ENCODE measurements at regions not wholly inside any gene's neighbourhood (a gene's known extent, or its start where the extent isn't known, plus 50 kb on each side); places are given as distances from the start of the nearest gene placed in this dataset.

GRCh38 chr2:9156483-9156882 lies 50.1 kb upstream of the ASAP2 start:
- no peak for DNase-seq

GRCh38 chr2:9154061-9154460 lies 52.6 kb upstream of the ASAP2 start:
- DNase-seq = no peak

- no peak for DNase-seq
Observed at GRCh38 chr2:9153643-9153980, 53.0 kb upstream of the ASAP2 start.

- no peak for DNase-seq
Observed at GRCh38 chr2:9152975-9153642, 53.5 kb upstream of the ASAP2 start.

- DNase-seq = no peak
Observed at GRCh38 chr2:9150906-9151305, 55.7 kb upstream of the ASAP2 start.

- no peak for DNase-seq
Observed at GRCh38 chr2:9150568-9150900, 56.1 kb upstream of the ASAP2 start.

GRCh38 chr2:9149726-9150567 lies 56.7 kb upstream of the ASAP2 start:
- no peak for DNase-seq

- no peak for DNase-seq
Observed at GRCh38 chr2:9149388-9149660, 57.3 kb upstream of the ASAP2 start.

GRCh38 chr2:9146646-9147045 lies 60.0 kb upstream of the ASAP2 start:
- DNase-seq = no peak

GRCh38 chr2:9145752-9146430 lies 60.7 kb upstream of the ASAP2 start:
- no peak for DNase-seq

GRCh38 chr2:9145109-9145751 lies 61.4 kb upstream of the ASAP2 start:
- DNase-seq = no peak

- DNase-seq = no peak
Observed at GRCh38 chr2:9144617-9145016, 62.0 kb upstream of the ASAP2 start.

- no peak for DNase-seq
Observed at GRCh38 chr2:9144046-9144445, 62.6 kb upstream of the ASAP2 start.

GRCh38 chr2:9143264-9143815 lies 63.3 kb upstream of the ASAP2 start:
- DNase-seq = no peak

- DNase-seq = peak; percentile 85
Observed at GRCh38 chr2:9142551-9143263, 63.9 kb upstream of the ASAP2 start.

GRCh38 chr2:9141706-9142460 lies 64.7 kb upstream of the ASAP2 start:
- DNase-seq = no peak

- DNase-seq = no peak
Observed at GRCh38 chr2:9141091-9141667, 65.4 kb upstream of the ASAP2 start.

GRCh38 chr2:9140645-9141044 lies 66.0 kb upstream of the ASAP2 start:
- no peak for DNase-seq

GRCh38 chr2:9139491-9140443 lies 66.8 kb upstream of the ASAP2 start:
- peak; percentile 60 for DNase-seq

GRCh38 chr2:9137379-9138150 lies 69.0 kb upstream of the ASAP2 start:
- no peak for DNase-seq

Measured in activated T-cell treated with anti-CD3 and anti-CD28 coated beads, Interleukin-2, amount 50 U/mL, for 1 hour (primary cell).